Activated CD4-positive, alpha-beta T cell treated with anti-CD3 and anti-CD28 coated beads for 1 hour (primary cell): ENCODE measurements at regions not wholly inside any gene's neighbourhood (a gene's known extent, or its start where the extent isn't known, plus 50 kb on each side); places are given as distances from the start of the nearest gene placed in this dataset.

Experiments
- DNase-seq: peaks from one replicate; pipeline ENCODE4 v3.0.0-alpha.2; 2020

DNA sequence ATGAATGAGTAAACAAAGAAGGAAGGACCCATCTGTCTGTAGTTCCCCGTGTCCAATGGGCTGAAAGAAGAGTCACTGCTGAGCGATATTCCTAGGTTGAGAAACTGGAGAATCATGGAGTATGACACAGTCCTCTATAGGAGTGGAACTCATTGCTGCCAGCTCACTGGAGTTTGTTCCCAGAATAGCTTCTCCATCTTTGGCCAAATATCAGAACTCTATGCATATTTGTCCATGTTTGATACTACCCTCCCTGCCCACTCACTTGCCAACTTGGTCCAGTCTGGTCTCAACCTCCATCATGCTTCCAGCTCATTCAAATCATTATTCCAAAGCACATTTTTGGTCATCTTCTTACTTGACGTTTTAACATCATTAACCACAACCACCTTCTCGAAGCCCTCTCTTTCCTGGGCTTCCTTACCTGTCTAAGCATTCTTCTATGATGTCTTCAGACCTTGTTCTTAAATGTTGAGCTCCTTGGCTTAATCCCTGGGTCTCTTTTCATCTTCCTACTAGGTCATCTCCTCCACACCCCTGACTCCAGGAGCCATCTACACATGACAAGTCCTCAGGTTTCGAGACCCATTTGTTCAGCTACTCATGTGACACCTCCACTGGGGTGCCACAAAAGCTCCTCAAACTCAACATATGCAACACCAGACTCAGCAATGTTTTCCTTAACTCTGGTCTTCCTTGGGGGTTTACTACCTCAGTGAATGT lies 221.6 kb downstream of the MYCN start:
- DNase-seq: no peak

DNA sequence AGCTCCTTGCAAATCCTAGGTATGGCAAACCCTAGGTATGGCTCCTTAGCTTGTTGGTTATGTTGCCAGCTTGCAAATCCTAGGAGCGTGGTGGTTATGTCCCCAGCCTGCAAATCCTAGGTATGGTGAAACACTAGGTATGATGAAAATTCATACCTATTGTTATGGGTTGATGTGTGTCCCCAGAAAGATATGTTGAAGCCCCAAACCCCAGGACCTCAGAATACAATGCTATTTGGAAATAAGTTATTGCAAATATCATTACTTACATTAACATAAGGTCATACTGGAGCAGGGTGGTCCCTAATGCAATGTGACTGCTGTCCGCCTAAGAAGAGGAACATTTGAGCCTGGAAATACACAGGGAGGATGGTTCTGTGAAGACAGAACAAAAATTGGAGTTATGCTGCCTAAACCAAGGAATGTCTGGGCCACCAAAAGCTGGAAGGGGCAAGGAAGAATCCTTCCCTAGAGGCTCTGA lies 220.8 kb downstream of the MYCN start:
- DNase-seq: no peak

DNA sequence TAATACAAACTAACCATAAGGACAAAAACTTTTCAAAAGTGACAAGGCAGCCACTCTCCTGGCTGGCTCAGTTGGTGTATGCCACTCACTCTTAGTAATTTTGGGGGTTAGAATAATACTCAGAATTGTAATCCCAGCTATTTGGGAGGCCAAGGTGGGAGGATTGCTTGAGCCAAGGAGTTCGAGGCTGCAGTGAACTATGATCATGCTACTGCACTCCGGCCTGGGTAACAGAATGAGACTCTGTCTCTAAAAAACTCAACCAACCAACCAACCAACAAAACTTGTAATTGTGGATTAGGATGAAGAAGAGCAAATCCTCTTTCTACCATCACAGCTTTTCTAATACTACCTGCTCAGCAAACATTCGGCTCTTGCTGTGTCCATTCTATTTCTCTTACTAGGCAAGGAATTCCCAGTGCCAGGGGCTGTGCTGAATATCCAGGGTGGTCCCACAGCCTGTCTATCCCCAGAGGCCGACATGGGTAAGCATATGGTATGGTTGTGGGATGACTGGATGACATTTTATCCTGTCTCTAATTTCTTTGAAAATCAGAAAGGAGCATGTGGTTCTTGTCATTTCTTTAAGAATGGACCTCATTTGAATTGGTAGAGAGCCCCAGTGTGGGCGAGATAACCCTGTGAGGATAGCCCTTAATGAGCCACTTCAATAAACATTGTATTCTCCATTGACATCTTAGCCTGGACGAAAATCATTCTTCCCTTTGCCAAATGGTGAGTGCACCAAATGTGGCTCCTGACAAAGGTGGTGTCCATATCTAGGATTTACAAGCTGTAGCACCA lies 220.1 kb downstream of the MYCN start:
- no peak for DNase-seq

DNA sequence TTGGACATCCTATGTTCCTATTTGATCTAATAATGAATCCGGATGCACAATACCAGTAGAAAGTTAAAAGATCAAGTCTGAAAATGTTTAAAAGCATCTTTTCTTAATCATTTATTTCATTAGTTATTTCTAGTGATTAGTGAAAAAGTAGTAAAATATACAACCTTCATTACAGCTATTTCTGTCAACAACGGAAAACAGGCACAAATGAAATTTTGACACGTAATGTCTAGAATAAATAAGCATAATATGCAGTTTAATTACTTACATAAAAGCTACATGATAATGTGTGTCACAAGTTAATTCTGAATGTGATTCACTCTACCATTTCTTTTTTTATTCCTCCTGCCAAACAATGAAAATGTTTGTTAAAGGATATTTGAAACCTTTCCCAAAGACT lies 216.1 kb downstream of the MYCN start:
- no peak for DNase-seq

DNA sequence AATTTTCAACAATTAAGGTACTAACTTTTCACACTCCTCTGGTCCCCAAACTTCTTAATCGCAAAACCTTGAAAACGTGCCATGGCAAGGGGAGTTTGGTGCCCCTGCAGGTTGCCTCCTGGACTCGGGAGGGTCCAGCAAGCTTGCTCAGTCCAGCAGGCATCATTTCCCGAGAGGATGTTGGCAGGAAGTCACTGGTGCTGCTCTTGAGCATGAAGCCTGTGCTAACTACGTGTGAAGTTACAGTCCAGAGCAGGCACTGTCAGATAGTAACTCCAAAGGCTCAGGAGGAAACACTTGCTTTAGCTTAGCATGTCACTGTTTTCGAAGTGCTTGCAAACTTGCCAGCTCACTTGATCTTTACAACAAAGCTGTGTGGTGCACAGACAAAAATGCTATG lies 215.4 kb downstream of the MYCN start:
- DNase-seq: no peak

DNA sequence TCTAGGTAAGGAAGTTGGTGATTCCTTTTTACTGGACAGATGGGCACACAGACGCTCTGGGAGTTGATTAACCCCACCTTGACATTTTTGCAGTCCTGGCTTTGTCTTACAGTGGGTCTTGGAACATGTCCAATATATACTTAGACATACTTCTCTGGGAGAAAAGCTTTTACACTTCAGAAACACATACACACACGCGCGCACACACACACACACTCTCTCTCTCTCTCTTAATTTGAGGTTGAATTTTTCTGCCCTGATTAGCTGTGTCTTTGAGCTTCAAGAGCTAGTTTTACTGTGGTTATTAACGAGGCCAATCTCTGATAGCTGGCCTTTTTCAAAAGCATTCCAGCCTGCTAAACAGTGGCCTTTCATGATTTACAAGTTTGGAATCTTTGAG lies 215.0 kb downstream of the MYCN start:
- DNase-seq: no peak

DNA sequence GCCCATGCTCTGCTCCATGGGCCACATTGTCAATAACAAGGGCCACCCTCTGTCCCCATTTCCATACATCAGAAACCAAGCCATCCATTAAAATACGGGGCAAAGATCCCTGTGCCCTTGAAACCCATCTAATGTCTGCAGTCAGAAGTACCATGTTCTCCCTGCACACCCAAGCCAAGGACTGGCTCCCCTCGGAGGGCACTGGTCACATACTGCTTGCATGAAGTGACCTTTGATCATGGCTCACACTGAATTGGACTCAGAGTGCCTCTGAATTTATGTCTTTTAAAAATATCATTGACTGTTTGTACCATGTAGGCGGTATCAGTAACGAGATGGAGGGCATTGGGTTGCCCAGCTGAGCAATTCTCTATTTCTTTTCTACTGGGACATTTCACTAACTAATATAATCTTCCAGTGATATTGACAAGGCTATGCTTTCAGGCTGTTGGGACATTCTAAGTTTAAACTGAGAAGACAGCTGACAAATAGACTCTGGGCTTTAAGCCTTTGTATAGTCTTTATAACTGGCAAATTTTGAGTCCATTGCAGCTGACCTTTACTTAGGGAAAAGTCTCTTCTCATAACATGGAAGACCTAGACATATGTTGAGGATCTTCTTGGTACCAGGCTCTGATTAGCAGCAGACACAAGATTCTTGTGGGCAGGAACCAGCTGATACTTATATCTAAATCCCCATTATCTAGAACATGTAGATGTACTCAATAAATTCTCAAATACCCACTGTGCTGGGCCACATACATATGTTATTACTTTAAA lies 214.3 kb downstream of the MYCN start:
- no peak for DNase-seq

DNA sequence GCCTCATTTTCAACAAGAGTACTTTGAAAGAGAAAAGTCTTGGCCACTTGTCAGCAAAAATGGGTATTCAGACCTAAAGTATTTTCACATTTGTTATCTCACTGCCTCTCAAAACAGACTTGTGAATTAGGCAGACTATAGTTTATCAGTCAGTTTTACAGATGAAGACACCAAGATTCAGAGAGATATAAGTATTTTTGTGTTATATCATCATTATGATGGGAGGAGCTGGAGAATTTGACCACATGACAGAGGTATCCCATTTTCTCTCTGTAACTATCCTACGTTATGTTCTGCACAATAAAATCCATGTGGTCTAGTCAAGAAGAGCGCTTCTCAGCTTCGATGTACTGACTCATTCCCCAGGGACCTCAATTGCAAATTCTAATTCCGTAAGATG lies 213.7 kb downstream of the MYCN start:
- no peak for DNase-seq

DNA sequence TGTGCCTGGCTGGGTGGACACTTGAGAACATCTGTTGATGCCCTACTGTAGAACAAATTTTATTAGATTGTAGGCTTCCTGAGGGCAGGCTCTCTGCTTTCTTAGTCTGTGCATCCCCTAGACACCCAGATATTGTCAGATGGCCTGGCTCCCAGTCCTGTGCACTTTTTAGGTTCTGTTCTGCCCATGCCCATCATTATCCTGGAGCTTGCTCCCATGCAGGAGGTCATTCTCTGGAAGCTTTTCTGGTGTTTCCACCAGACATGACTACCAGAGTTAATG lies 213.3 kb downstream of the MYCN start:
- no peak for DNase-seq

DNA sequence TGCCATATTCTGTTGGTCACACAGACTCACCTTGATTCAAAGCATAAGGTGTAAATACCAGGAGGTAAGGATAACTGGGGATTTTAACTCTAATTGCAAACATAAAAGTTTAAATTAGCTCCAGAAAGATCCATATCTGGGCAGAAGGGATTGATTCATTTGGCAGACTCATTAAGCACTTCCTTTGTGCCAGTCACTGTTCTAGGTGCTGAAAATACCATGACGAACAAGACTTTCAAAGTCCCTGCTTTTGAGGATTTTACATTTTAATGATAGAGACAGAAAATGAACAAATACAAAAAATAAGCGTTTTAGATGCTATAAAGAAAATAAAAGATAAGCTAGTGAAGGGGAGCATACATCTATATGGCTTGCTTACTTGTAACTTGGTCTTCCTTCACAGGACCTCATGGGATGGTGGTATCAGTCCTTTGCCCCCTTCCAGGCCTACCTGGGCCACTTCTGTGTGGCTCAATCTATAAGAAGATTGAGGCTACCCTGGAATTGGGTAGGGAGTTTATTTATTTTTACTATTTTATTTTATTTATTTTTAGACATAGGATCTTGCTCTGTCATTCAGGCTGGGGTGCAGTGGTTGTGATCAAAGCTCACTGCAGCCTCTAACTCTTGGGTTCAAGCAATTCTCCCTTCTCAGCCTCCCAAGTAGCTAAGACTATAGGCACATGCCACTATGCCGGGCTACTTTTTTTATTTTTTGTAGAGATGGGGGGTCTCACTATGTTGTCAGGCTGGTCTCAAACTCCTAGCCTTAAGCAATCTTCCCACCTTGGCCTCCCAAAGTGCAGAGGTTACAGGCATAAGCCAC lies 212.8 kb downstream of the MYCN start:
- DNase-seq: no peak

DNA sequence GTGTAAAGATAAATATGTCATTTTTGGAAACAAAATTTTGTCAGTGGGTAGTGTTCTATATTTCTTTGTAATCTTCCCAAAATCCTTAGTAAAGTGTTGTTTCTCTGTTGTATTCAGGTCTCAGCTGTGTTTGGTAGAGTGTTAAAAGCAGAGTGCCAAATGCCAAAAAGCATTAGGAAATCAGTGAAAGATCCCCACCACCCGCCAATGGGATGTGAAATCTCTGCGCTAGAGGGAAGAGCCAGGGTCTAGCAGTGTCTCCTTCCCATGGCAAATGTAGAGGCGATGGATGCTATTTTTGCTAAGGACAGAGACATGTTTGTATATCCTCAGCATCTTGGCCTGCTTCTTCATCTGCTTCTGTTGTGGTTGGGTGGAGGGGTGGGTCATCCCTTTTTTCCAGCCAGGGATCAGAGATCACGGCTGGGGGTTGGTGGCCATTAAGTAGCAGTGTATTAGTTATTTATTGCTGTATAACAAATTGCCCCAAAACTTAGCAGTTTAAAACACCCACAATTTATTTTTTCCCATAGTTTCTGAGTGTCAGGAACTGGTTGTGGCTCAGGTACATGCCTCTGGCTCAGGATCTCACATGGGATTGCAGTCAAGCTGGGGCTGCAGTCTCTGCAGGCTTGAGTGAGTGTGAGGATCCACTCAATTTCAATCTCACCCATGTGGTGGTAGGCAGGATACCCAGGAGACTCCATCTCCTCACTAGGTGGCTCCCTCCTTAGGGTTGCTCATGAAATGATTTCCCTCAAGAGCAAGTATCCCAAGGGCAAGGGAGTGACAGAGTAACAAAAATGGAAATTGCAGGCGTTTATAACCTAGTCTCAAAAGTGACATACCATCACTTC lies 211.9 kb downstream of the MYCN start:
- no peak for DNase-seq

DNA sequence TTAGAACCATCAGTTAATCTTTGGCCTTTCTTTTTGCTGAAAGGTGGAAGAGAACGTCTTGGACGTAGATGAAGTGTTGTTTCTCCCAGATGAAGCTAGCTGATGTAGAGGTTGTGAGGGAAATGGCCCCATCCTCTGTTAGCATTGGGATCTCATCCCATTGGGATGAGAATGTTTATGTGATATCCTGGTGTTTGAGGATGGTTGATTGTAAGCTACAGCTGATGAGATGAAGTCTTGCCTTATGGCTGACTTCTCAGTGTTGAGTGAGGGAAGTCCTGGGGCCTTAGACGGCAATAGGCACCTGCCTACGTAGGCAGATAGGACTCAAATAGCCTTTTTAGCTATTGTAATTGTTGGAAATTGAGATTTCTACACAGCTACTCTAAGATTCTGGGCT lies 211.3 kb downstream of the MYCN start:
- DNase-seq: no peak

DNA sequence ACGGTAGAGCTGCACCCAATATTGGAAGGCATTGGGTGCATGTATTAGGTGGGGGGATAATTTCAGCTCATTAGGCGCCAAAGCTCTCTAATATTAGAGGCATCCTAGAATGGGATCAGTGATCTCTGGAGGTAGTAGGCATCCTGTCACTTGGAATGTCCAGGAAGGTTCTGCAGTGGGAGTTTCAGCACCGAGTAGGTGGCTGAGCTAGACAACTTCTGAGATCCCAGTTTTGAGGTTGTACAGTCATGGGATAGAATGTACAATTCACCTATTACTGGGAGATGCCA lies 210.9 kb downstream of the MYCN start:
- DNase-seq: no peak

DNA sequence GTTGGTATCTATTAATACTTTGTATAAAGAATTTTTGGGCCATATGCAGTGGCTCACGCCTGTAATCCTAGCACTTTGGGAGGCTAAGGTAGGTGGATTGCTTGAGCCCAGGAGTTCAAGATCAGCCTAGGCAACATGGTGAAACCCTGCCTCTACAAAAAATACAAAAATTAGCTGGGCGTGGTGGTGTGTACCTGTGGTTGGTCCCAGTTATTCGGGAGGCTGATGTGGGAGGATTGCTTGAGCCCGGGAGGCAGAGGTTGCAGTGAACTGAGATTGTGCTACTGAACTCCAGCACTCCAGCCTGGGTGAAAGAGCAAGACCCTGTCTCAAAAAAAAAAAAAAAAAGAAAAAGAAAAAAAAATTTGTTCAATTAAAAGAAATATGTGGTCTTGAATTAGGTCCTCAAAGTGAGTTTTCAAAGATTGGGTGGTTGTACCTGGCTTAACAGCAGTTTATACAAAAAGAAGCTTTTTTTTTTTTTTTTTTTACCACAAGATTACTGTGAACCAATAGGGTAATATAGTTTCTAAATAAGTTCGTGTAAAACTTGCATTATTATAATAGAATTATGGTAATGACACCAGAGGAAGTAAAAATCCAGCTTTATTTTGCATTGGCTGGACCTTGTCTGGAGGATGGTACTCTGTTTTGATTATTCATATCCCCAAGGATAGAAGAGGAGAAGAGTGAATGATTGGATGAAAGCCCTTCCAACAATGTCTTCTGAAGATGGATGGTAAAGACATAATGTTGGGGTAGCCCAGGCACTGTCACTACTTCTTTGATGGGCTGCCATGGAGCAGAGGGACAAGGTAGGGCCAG lies 210.3 kb downstream of the MYCN start:
- DNase-seq: no peak

DNA sequence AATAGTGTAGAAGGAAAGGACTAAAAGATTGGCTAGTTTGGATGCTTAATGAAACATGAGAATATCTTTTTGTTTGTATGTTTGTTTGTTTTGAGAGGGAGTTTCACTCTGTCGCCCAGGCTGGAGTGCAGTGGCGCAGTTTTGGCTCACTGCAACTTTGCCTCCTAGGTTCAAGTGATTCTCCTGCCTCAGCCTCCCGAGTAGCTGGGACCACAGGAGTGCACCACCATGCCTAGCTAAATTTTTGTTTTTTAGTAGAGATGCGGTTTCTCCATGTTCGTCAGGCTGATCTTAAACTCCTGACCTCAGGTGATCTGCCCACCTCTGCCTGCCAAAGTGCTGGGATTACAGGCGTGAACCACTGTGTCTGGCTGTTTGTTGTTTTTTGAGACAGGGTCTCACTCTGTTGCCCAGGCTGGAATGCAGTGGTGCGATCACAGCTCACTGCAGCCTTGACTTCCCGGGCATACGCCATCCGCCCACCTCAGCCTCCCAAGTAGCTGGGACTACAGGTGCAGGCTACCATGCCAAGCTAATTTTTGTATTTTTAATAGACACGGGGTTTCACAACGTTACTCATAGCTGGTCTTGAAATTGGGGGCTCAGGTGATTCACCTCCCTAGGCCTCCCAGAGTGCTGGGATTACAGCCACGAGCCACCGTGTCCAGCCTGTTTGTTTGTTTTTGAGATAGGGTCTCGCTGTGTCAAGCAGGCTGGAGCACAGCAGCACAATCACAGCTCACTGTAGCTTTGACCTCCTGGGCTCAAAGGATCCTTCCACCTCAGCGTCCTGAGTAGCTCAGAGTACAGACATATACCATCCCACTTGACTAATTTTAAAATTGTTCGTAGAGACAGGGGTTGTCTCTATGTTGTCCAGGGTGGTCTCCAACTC lies 209.2 kb downstream of the MYCN start:
- DNase-seq: no peak

DNA sequence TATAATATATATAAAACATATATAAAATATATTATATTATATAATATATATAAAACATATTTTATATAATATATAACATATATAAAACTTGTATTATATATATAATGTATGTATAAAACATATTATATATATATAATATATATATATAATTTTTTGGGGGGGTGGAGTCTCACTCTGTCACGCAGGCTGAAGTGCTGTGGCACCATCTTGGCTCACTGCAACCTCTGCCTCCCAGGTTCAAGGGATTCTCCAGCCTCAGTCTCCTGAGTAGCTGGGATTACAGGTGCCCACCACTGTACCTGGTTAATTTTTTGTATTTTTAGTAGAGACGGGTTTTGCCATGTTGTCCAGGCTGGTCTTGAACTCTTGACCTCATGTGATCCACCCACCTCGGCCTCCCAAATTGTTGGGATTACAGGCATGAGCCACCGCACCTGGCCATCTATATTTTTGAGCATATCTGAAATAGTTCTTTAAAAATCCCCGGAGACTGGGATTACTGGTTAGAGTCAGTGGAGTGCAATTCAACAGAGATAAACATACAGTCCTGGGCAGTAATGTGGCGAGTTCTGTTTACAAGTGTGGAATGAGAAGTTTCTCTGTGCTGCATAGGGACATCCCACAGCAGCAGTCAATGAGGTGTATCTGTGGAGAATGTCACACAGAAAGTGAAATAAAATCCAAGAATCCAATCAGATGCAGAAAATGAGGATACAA lies 208.4 kb downstream of the MYCN start:
- no peak for DNase-seq

DNA sequence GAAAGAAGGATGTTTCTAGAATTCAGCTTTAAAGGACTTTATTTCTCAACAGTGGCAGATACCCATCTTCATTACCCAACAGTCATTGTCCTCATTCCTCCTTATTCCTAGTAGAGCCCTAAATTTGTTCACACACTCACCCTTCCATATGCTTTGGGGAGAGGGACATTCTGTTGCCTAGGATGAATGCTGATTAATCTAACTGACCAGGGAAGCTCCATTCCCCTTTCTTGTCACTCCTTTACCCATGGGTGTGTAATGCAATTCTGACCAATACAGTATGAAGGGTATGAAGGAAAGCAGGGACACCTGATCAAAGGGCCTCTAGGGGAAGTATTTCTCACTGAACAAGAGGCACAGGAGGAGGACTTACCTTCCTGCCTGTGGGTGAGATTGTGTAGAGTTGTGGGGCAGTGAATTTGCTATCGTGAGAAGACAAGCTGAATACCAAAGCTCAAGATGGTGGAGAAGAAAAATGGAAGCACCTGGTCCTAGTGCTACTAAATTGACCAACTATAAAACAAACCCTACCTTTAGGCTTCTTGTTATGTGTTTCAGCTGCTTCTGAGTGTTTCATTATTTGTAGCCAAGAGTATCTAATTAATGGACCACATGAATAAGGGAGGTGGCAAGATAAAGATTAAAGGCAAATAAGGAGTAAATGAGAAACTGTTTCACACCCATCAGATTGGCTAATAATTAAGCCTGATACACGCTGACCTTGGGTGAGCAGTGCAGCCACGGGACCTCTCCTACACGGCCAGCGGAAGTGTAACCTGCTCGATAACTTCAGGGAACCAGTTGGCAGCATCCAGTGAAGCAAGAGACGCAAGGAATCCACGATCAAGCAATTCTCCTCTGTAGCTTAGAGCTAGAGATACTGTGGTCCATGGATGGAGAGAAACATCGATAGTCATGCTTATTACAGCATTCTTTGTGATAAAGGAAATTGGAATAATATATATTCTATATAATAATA lies 202.3 kb downstream of the MYCN start:
- no peak for DNase-seq

DNA sequence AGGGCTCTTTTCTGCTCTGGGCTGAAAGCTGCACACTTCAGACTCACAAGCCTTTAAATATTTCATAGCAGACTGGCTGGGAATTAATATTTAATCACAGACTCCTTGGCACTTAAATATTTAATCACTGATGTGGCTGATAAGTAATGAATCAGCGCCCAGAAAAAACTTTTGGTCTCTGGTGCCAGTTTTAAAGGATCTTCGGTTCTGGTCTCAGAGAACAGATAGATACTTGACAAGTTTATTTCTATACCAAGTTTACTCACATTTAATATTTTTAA lies 201.2 kb downstream of the MYCN start:
- no peak for DNase-seq
